NCI-H2081 (cell line): ENCODE measurements at regions not wholly inside any gene's neighbourhood (a gene's known extent, or its start where the extent isn't known, plus 50 kb on each side); places are given as distances from the start of the nearest gene placed in this dataset.
"Not testable (repeated sequence)": the region's sequence is repeated elsewhere in the genome, so short reads cannot be mapped to it uniquely, and the experiment has no call there.

Experiments
- DNase-seq, 2 experiments: peaks; one replicate each; lab custom pipeline; 2025; lab: John Stamatoyannopoulos, UW

GRCh38 chr2:167749016-167749415 lies 498.4 kb downstream of the STK39 start:
- DNase-seq = no peak

DNA sequence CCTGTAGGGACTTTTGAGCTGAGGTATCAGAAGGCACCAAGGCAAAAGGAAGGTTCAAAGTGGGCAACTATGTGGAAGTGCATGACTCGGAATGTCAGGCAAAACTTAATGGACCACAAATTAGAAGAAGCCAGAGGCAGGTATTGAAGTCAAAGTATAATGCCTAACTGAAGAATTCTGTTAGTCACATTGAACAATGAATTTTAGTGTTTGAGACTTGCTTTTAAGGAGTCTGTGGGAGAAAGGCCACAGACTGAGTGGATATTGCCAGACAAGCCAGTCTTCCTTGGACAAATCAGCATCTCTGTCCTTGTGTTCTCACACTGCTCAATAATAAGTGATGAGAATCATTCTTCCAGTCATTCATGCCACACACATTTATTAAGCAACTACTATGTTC lies 498.9 kb downstream of the STK39 start:
- DNase-seq = no peak

- DNase-seq = no peak
These were observed 501.7 kb downstream of the STK39 start for GRCh38 chr2:167745667-167746066.

- DNase-seq = not testable (repeated sequence)
These were observed 507.5 kb downstream of the STK39 start for GRCh38 chr2:167739921-167740320.

DNA sequence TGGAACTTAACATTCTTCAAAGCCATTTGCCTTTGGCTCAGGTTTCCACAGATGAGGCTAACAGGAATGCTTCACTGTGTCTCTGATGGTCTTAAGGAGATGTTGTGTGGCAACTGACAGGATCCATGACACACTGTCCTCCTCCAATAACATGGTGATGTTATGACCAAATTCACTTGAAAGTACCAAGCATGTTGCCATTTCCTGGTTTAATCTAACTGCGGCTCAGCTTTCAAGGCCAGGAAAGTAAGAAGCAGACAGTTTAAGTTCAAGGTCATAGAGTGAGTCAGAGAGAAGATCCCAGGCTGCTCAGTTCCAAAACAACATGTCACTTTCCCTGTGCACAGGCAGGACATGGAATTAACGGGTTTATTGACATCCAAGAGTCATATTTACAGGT lies 513.6 kb downstream of the STK39 start:
- no peak for DNase-seq

GRCh38 chr2:167732326-167732725 lies 515.1 kb downstream of the STK39 start:
- peak in 1 of 2 experiments; percentile 12 for DNase-seq

GRCh38 chr2:167729911-167730310 lies 517.5 kb downstream of the STK39 start:
- no peak for DNase-seq

- DNase-seq = no peak
These were observed 520.6 kb downstream of the STK39 start for GRCh38 chr2:167726788-167727187.

DNA sequence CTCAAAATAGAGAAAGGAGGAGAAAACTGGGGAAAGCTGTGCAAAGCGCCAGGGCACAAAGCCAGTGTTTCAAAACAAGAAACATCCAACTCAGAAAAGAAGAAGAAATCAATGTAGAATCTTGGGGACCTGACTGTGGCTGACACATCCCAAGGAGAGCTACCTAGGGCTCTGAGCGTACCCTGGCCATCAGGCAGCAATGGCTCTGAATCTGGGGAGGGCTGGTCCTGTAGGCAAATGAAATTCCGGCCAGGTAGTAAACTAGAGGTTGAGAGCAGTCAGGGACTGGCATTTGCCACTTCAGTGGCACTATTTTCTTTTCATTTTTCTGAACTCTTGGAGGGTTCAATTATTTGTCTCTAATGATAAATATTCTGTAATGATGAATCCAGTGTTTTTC lies 525.8 kb downstream of the STK39 start:
- no peak for DNase-seq

- no peak for DNase-seq
These were observed 528.0 kb downstream of the STK39 start for GRCh38 chr2:167719410-167719809.

DNA sequence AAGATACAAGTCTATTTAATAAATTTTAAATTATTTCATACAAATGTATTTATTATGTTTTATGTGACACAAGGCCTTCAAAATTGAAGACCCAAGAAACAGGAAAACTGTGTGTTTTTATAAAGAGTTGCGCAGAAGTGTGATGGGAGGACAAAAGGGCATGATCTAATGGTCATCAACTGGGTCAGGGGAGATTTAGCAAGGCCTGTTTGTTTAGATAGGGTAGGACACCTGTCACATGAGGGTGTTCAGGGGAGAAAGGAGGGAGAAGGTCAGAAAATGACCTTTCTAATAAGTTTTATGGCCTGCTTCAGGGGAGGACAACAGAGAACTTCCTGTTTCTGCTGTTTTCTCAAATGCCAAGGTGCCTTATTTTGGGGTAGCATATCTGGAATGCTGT lies 528.8 kb downstream of the STK39 start:
- DNase-seq = no peak

GRCh38 chr2:167715932-167716331 lies 531.5 kb downstream of the STK39 start:
- DNase-seq = no peak

DNA sequence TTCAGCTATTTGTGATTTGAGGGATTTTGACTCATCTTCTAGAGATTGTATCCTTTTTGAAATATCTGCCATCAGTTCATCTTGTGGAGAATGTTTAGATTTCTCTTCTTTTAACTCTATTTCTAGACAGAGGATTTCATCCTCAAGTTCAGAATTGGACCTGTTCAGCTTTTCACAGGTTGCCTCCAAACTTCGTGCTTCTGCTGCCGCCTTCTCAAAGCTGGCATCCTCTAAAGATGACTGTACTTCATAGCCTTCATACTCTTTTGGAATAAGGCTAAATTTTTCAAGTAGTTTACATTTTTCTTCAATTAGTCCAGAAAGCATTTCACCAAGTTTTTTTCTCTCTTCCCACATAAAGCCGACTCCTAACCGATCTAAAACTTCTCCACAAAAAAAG lies 531.9 kb downstream of the STK39 start:
- DNase-seq = not testable (repeated sequence)

DNA sequence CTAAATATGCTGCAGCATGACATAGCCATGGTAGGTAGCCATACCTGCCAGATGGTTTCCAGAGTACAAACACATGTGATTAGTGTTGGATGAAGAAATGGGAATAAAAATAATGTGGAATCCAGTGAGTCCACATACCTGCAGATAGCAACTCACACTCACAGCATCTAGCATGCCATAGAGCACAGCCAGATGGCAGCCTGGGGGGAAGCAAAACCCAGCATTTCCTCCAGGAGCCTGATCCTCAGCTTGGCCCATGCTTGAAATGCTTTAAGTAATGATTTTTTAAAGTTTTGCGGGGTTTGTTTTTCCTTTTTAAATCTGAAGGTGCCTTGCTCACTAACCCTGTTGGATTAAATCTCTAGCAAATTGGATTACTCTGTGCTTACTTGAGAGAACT lies 535.1 kb downstream of the STK39 start:
- DNase-seq = no peak

DNA sequence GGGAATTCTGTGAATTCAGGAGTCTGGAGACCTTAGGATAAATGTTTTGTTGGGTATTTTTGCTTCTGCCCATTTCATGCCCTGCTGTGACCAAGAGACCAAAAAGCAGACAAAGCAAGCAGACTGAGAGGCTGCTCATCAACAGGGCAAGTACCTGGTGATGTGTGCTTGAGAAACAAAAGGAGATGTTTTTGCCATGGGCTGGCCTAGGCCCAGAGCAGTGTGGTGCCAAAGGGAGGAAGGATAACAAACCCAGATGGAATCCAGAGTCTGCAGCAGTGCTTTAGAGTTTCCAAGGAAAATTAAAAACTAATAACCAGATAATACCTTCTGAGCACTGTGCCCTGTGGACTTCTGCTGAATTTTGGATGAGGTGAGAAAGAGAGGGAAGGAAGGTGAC lies 538.4 kb downstream of the STK39 start:
- no peak for DNase-seq

DNA sequence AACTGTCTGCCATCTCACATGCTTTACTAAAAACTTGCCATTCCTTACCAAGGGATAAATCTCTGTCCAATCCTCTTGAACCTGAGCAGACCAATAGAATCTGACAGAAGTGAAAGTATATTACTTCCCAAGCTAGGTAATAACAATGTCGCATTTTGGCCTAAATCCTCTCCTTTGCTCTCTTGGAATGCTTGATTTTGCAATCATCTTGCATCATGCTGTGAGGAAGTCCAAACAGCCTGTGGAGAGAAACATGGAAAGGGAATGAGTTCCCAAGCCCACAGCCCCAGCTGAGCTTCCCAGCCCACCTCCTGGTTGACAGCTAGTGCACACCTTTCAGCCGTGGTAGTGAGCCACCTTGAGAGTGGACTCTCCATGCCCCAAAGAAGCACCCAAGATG lies 540.6 kb downstream of the STK39 start:
- no peak for DNase-seq

- DNase-seq = no peak
These were observed 544.0 kb downstream of the STK39 start for GRCh38 chr2:167703441-167703840.

DNA sequence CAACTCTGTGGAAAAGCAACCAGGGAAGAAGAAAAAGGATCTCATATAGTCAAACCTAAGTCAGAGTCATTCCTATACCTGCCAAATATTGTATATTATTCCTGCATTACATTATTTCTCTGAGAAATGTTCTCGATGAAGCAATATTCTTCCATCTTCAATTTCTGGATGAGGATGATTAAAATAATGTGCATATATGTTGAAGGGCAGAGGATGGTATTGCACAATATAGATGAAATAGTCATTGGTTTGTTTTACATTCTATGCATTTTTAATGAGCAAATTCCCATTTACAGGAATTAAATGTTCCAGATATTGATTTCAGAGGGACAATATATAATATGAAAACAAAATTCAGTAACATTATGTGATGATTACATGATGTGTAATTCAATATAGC lies 545.2 kb downstream of the STK39 start:
- DNase-seq = no peak

GRCh38 chr2:167701651-167702050 lies 545.7 kb downstream of the STK39 start:
- no peak for DNase-seq

DNA sequence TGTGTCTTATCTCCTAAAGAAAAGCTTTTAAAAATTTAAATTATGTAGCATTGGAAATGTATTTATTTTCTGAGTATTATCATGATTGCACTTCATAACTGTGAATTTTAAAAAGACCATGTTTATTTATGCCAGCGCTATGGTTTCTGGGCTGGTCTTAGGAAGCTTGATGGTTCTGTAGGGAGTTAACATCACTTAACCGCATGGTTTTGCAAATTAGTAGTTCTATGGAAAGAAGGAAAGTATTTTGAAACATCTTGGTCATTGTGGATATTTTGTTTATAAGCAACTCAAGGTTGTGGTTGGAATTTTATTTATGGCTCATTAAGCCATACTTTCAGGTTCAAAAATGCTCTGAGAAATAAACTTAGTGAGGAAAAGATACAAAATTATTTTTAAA lies 549.4 kb downstream of the STK39 start:
- DNase-seq = no peak

DNA sequence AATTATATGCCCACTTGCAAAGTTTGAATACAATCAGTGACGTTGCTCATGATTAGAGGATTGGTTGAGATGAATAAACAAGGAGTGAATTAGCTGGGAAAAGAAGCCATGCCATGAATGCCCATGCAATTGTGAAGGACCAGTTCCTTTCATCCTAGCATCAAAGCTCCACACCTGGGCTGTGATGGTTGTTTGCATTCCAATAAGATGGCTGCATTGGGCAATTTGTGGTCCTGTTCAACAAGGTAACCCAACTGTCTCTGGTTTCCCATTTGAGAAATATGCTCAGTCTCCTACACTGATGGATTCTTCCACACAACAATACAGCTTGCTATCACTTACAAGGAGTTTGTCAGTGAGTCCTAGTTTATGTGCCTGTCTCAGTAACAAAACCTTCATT lies 550.2 kb downstream of the STK39 start:
- no peak for DNase-seq

DNA sequence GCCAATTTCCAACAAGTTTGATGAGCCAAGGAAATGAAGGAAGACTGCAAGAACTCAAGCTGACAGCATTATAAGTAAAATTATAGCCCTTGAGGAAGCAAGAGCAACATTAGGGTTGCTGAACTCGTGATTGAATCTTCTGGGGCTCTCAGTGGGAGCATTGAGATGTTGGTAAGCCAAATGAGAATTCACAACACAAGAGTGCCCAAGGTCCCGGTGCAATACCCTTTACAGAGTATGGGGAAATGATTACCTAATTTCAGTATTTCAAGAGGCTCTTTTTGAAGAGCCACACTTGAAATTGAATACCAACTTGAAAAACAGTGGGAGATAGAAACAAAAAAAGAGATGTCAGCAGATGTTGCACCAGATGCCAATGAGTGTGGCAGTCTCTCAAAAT lies 554.5 kb downstream of the STK39 start:
- DNase-seq = no peak

- DNase-seq = no peak
These were observed 555.2 kb downstream of the STK39 start for GRCh38 chr2:167692191-167692590.

- DNase-seq = no peak
These were observed 558.0 kb downstream of the STK39 start for GRCh38 chr2:167689444-167689843.

GRCh38 chr2:167686691-167687090 lies 560.7 kb downstream of the STK39 start:
- DNase-seq = no peak
